ENCODE measurements at regions not wholly inside any gene's neighbourhood (a gene's known extent, or its start where the extent isn't known, plus 50 kb on each side); places are given as distances from the start of the nearest gene placed in this dataset.
"Not testable (repeated sequence)": the region's sequence is repeated elsewhere in the genome, so short reads cannot be mapped to it uniquely, and the experiment has no call there.

GRCh38 chr3:5698851-5699250, 511.3 kb downstream of the EDEM1 start:
- H3K9ac ChIP-seq (ENCODE audit: low read length) = no peak overlapping the region
- H3K4me3 ChIP-seq (ENCODE audit: insufficient read depth, low read length, poor library complexity, severe bottlenecking) = no peak overlapping the region
- no peaks in the 10 kb centered on the region for H3K79me2 ChIP-seq (ENCODE audit: insufficient read depth, low read length)
- no peaks in the 10 kb centered on the region for H3K9me3 ChIP-seq (ENCODE audit: insufficient read depth, low read length)
- H2AFZ ChIP-seq (ENCODE audit: low read depth, low read length, severe bottlenecking) = no peak overlapping the region
- no peak overlapping the region for H3K4me2 ChIP-seq (ENCODE audit: low read depth, low read length, poor library complexity, severe bottlenecking)
- no peaks in the 10 kb centered on the region for H3K36me3 ChIP-seq (ENCODE audit: low read length)
- TF ChIP-seq, protein P1, sequence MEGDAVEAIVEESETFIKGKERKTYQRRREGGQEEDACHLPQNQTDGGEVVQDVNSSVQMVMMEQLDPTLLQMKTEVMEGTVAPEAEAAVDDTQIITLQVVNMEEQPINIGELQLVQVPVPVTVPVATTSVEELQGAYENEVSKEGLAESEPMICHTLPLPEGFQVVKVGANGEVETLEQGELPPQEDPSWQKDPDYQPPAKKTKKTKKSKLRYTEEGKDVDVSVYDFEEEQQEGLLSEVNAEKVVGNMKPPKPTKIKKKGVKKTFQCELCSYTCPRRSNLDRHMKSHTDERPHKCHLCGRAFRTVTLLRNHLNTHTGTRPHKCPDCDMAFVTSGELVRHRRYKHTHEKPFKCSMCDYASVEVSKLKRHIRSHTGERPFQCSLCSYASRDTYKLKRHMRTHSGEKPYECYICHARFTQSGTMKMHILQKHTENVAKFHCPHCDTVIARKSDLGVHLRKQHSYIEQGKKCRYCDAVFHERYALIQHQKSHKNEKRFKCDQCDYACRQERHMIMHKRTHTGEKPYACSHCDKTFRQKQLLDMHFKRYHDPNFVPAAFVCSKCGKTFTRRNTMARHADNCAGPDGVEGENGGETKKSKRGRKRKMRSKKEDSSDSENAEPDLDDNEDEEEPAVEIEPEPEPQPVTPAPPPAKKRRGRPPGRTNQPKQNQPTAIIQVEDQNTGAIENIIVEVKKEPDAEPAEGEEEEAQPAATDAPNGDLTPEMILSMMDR (IDR thresholded peaks at IDR 0.05; ENCODE audit: insufficient read depth, low read length, poor library complexity, severe bottlenecking) = no peak
- TF ChIP-seq EZH2phosphoT487 (conservative IDR thresholded peaks at IDR 0.05; ENCODE audit: low read length) = no peak
- no peaks in the 10 kb centered on the region for H4K20me1 ChIP-seq (ENCODE audit: low read depth, low read length)
- no peaks in the 10 kb centered on the region for H3F3A ChIP-seq (ENCODE audit: insufficient read depth)
- H3K27me3 ChIP-seq (ENCODE audit: low read length) = no peaks in the 10 kb centered on the region
- H3K9me2 ChIP-seq (replicated peaks; ENCODE audit: insufficient read depth, low read length) = no peaks in the 10 kb centered on the region
- H3K27ac ChIP-seq (ENCODE audit: low read depth, low read length) = no peak overlapping the region

- Histone ChIP-seq H3K36me3 (ENCODE audit: low read length) (no peaks in the 10 kb centered on the region), H3K4me3 (ENCODE audit: insufficient read depth, low read length, poor library complexity, severe bottlenecking) (no peak overlapping the region), H3K9ac (ENCODE audit: low read length) (no peak overlapping the region), H3K9me2 (replicated peaks; ENCODE audit: insufficient read depth, low read length) (no peaks in the 10 kb centered on the region), H4K20me1 (ENCODE audit: low read depth, low read length) (no peaks in the 10 kb centered on the region), H3K9me3 (ENCODE audit: insufficient read depth, low read length) (no peaks in the 10 kb centered on the region), H3K27ac (ENCODE audit: low read depth, low read length) (no peak overlapping the region), H3K27me3 (ENCODE audit: low read length) (no peaks in the 10 kb centered on the region), H3F3A (ENCODE audit: insufficient read depth) (no peaks in the 10 kb centered on the region), H2AFZ (ENCODE audit: low read depth, low read length, severe bottlenecking) (no peak overlapping the region), H3K79me2 (ENCODE audit: insufficient read depth, low read length) (no peaks in the 10 kb centered on the region), H3K4me2 (ENCODE audit: low read depth, low read length, poor library complexity, severe bottlenecking) (no peak overlapping the region)
- TF ChIP-seq, protein P1 (IDR thresholded peaks at IDR 0.05; ENCODE audit: insufficient read depth, low read length, poor library complexity, severe bottlenecking) = no peak
- TF ChIP-seq EZH2phosphoT487 (conservative IDR thresholded peaks at IDR 0.05; ENCODE audit: low read length) = no peak
Observed at GRCh38 chr3:5699313-5699712, 511.8 kb downstream of the EDEM1 start.

- no peak overlapping the region for H3K4me3 ChIP-seq (ENCODE audit: insufficient read depth, low read length, poor library complexity, severe bottlenecking)
- H3K79me2 ChIP-seq (ENCODE audit: insufficient read depth, low read length) = no peaks in the 10 kb centered on the region
- no peaks in the 10 kb centered on the region for H3K9me3 ChIP-seq (ENCODE audit: insufficient read depth, low read length)
- no peaks in the 10 kb centered on the region for H3K9me2 ChIP-seq (replicated peaks; ENCODE audit: insufficient read depth, low read length)
- H3K9ac ChIP-seq (ENCODE audit: low read length) = no peak overlapping the region
- H3K27me3 ChIP-seq (ENCODE audit: low read length) = no peaks in the 10 kb centered on the region
- no peaks in the 10 kb centered on the region for H3K36me3 ChIP-seq (ENCODE audit: low read length)
- no peak overlapping the region for H2AFZ ChIP-seq (ENCODE audit: low read depth, low read length, severe bottlenecking)
- no peaks in the 10 kb centered on the region for H3F3A ChIP-seq (ENCODE audit: insufficient read depth)
- no peak overlapping the region for H3K27ac ChIP-seq (ENCODE audit: low read depth, low read length)
- no peaks in the 10 kb centered on the region for H4K20me1 ChIP-seq (ENCODE audit: low read depth, low read length)
- no peak overlapping the region for H3K4me2 ChIP-seq (ENCODE audit: low read depth, low read length, poor library complexity, severe bottlenecking)
- no peak for TF ChIP-seq EZH2phosphoT487 (conservative IDR thresholded peaks at IDR 0.05; ENCODE audit: low read length)
- TF ChIP-seq, protein P1 (IDR thresholded peaks at IDR 0.05; ENCODE audit: insufficient read depth, low read length, poor library complexity, severe bottlenecking) = no peak
Observed at GRCh38 chr3:5699811-5700210, 512.3 kb downstream of the EDEM1 start.

GRCh38 chr3:5701005-5701404, 513.5 kb downstream of the EDEM1 start:
- H3K4me3 ChIP-seq (ENCODE audit: insufficient read depth, low read length, poor library complexity, severe bottlenecking); H3K9ac ChIP-seq (ENCODE audit: low read length); H3K36me3 ChIP-seq (ENCODE audit: low read length); H3K9me3 ChIP-seq (ENCODE audit: insufficient read depth, low read length); H3K4me2 ChIP-seq (ENCODE audit: low read depth, low read length, poor library complexity, severe bottlenecking); H3F3A ChIP-seq (ENCODE audit: insufficient read depth); H3K27ac ChIP-seq (ENCODE audit: low read depth, low read length); H4K20me1 ChIP-seq (ENCODE audit: low read depth, low read length); H3K9me2 ChIP-seq (replicated peaks; ENCODE audit: insufficient read depth, low read length); H3K27me3 ChIP-seq (ENCODE audit: low read length); H2AFZ ChIP-seq (ENCODE audit: low read depth, low read length, severe bottlenecking); H3K79me2 ChIP-seq (ENCODE audit: insufficient read depth, low read length): not testable (repeated sequence)
